ENCODE measurements at regions not wholly inside any gene's neighbourhood (a gene's known extent, or its start where the extent isn't known, plus 50 kb on each side); places are given as distances from the start of the nearest gene placed in this dataset.

GRCh38 chr7:17523813-17524739 lies 225.6 kb downstream of the AHR start:
- Mint-ChIP-seq H3K4me1 (no peaks in the 10 kb centered on the region), H3K36me3 (no peaks in the 10 kb centered on the region), H3K27ac (no peak overlapping the region), H3K27me3 (no peaks in the 10 kb centered on the region), H3K4me3 (no peak overlapping the region), H3K9me3 (no peaks in the 10 kb centered on the region)
- ATAC-seq (ENCODE audit: low read depth in 2 of 2) (no peak), DNase-seq (no peak)

- Mint-ChIP-seq H3K27me3 (no peaks in the 10 kb centered on the region), H3K27ac (no peak overlapping the region)
- DNase-seq, result no peak
Observed at GRCh38 chr7:17524746-17525145, 226.3 kb downstream of the AHR start.

DNA sequence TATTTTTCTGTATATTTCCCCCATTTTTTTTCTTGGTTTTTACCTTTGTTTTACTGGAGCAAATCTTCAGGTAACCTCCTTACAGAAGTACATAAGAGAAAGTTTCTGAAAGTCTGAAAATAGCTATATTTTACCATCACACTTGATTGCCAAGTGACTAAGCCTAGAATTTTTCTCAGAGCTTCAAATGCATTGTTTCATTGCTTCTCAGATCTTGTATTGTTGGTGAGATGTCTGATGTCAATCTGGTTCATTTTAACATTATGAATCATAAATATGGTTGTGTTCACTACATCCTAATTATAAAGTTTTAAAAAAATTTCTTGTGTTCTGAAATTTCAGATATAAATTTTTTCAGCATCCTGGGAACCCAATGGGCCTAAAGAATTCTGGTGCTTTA lies 228.2 kb downstream of the AHR start:
- ATAC-seq (ENCODE audit: low read depth in 2 of 2) (no peak), DNase-seq (no peak)
- no peaks in the 10 kb centered on the region for H3K27me3 Mint-ChIP-seq
- H3K36me3 Mint-ChIP-seq, result no peaks in the 10 kb centered on the region
- no peak overlapping the region for H3K27ac Mint-ChIP-seq
- no peaks in the 10 kb centered on the region for H3K9me3 Mint-ChIP-seq
- peaks cover 0 to 3% (median 1%) of the 10 kb centered on the region in 3 donors for H3K4me1 Mint-ChIP-seq
- H3K4me3 Mint-ChIP-seq, result no peak overlapping the region

More at GRCh38 chr7:17524746-17525145, 226.3 kb downstream of the AHR start:
- no peak for ATAC-seq (ENCODE audit: low read depth in 2 of 2)
- H3K4me3 Mint-ChIP-seq, result no peak overlapping the region
- H3K4me1 Mint-ChIP-seq, result no peaks in the 10 kb centered on the region
- H3K9me3 Mint-ChIP-seq, result no peaks in the 10 kb centered on the region
- no peaks in the 10 kb centered on the region for H3K36me3 Mint-ChIP-seq

- Mint-ChIP-seq H3K27me3 (no peaks in the 10 kb centered on the region), H3K27ac (no peak overlapping the region), H3K4me3 (no peak overlapping the region), H3K9me3 (no peaks in the 10 kb centered on the region), H3K4me1 (peaks cover 3 to 8% (median 3%) of the 10 kb centered on the region in 3 donors), H3K36me3 (no peaks in the 10 kb centered on the region)
- ATAC-seq (ENCODE audit: low read depth in 2 of 2) (no peak), DNase-seq (no peak)
Observed at GRCh38 chr7:17528636-17529035, 230.2 kb downstream of the AHR start.

- Mint-ChIP-seq H3K27ac (no peak overlapping the region), H3K27me3 (no peaks in the 10 kb centered on the region), H3K9me3 (no peaks in the 10 kb centered on the region), H3K4me1 (peaks cover 3 to 8% (median 3%) of the 10 kb centered on the region in 3 donors), H3K36me3 (no peaks in the 10 kb centered on the region), H3K4me3 (no peak overlapping the region)
- DNase-seq (no peak), ATAC-seq (ENCODE audit: low read depth in 2 of 2) (no peak)
Observed at GRCh38 chr7:17530244-17530643, 231.8 kb downstream of the AHR start.

GRCh38 chr7:17530741-17531421 lies 232.4 kb downstream of the AHR start:
- Mint-ChIP-seq H3K4me1 (peaks cover 3 to 8% (median 3%) of the 10 kb centered on the region in 3 donors), H3K27me3 (no peaks in the 10 kb centered on the region), H3K4me3 (no peak overlapping the region), H3K9me3 (no peaks in the 10 kb centered on the region), H3K27ac (no peak overlapping the region), H3K36me3 (no peaks in the 10 kb centered on the region)
- ATAC-seq (ENCODE audit: low read depth in 2 of 2), result no peak
- DNase-seq, result no peak

DNA sequence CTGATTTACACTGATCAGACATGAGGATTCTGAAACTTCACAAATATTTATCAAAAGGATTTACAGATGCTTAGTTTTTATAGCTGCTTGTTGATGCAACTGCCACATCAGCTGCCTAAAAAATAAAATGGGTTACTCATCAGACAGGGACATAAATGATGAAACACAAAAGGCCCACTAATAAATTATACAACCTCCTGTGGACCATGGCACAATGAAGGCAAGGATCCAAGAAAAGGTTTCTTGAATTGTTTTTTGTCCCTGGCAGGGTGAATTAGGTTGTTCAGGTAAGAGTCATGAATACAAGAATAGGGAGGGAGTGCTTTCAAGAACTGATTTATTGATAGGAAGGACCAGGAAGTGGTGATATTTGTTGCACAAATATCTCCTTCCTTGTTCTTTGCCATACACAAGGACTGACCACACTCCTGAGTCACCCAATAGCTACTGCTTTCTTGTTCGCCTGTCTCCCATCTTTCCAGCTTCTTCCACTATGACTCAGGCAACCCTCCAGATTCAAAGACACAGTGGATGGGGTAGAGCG lies 234.5 kb downstream of the AHR start:
- H3K9me3 Mint-ChIP-seq, result no peaks in the 10 kb centered on the region
- H3K4me1 Mint-ChIP-seq, result peaks cover 3 to 8% (median 3%) of the 10 kb centered on the region in 3 donors
- H3K4me3 Mint-ChIP-seq, result no peak overlapping the region
- ATAC-seq (ENCODE audit: low read depth in 2 of 2) (no peak), DNase-seq (no peak)
- H3K36me3 Mint-ChIP-seq, result no peaks in the 10 kb centered on the region
- H3K27ac Mint-ChIP-seq, result no peak overlapping the region
- H3K27me3 Mint-ChIP-seq, result no peaks in the 10 kb centered on the region

DNA sequence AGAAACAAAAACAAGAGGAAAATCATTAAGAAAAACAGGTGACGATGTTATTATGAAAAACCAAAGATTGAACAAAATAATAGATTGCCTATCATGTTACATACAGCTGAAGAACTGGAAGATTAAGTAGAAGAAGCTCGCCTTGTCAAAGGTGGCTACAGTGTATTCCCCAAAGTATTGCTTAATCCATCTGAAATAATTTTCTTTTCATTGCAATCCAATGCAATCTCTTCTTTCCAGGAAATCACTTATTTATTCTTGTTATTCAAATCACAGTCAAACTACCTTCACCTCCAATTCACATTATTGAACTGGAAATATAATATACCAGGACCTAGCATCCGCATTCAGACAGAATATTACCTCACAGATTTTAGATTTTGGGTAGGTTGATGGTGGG lies 235.9 kb downstream of the AHR start:
- ATAC-seq (ENCODE audit: low read depth in 2 of 2), result no peak
- peaks cover 3 to 8% (median 3%) of the 10 kb centered on the region in 3 donors for H3K4me1 Mint-ChIP-seq
- H3K9me3 Mint-ChIP-seq, result no peaks in the 10 kb centered on the region
- no peak overlapping the region for H3K4me3 Mint-ChIP-seq
- H3K27me3 Mint-ChIP-seq, result no peaks in the 10 kb centered on the region
- no peak for DNase-seq
- peak overlapping the region in 1 of 6 donors; percentile 0 for H3K27ac Mint-ChIP-seq
- H3K36me3 Mint-ChIP-seq, result no peaks in the 10 kb centered on the region

- DNase-seq, result no peak
- H3K27ac Mint-ChIP-seq, result no peak overlapping the region
- no peaks in the 10 kb centered on the region for H3K36me3 Mint-ChIP-seq
- no peaks in the 10 kb centered on the region for H3K9me3 Mint-ChIP-seq
- H3K4me1 Mint-ChIP-seq, result peaks cover 3 to 8% (median 3%) of the 10 kb centered on the region in 3 donors
- no peaks in the 10 kb centered on the region for H3K27me3 Mint-ChIP-seq
- ATAC-seq (ENCODE audit: low read depth in 2 of 2), result no peak
- H3K4me3 Mint-ChIP-seq, result no peak overlapping the region
Observed at GRCh38 chr7:17535776-17536175, 237.3 kb downstream of the AHR start.

- no peaks in the 10 kb centered on the region for H3K36me3 Mint-ChIP-seq
- DNase-seq (no peak), ATAC-seq (ENCODE audit: low read depth in 2 of 2) (no peak)
- no peaks in the 10 kb centered on the region for H3K4me1 Mint-ChIP-seq
- H3K4me3 Mint-ChIP-seq, result no peak overlapping the region
- no peaks in the 10 kb centered on the region for H3K27me3 Mint-ChIP-seq
- no peaks in the 10 kb centered on the region for H3K9me3 Mint-ChIP-seq
- no peak overlapping the region for H3K27ac Mint-ChIP-seq
Observed at GRCh38 chr7:17544401-17544800, 245.9 kb downstream of the AHR start.

GRCh38 chr7:17545348-17545747 lies 246.9 kb downstream of the AHR start:
- Mint-ChIP-seq H3K27ac (no peak overlapping the region), H3K4me3 (no peak overlapping the region), H3K9me3 (no peaks in the 10 kb centered on the region), H3K27me3 (no peaks in the 10 kb centered on the region), H3K4me1 (no peaks in the 10 kb centered on the region), H3K36me3 (no peaks in the 10 kb centered on the region)
- ATAC-seq (ENCODE audit: low read depth in 2 of 2), result no peak
- DNase-seq, result no peak

DNA sequence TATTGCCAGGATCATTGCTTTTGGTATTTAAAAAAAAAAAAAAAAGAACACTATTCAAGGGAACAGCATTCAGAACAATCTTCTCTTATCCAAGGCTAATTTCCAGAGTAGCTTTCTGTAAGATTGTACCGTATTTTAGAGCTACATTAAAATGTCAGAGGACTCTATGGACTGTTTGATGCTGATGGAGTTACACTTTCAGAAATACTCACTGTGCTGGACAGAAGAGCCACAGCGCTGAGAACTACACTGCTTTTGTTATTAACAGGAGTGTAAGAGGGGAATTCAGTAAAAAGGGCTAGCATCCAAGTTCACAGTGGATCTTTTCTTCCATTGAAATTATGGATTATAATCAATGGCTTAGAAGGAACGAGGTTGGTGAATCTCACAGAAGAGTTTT lies 247.7 kb downstream of the AHR start:
- no peak for ATAC-seq (ENCODE audit: low read depth in 2 of 2)
- Mint-ChIP-seq H3K36me3 (no peaks in the 10 kb centered on the region), H3K27me3 (no peaks in the 10 kb centered on the region), H3K9me3 (no peaks in the 10 kb centered on the region), H3K4me1 (no peaks in the 10 kb centered on the region), H3K4me3 (no peak overlapping the region), H3K27ac (no peak overlapping the region)
- no peak for DNase-seq

DNA sequence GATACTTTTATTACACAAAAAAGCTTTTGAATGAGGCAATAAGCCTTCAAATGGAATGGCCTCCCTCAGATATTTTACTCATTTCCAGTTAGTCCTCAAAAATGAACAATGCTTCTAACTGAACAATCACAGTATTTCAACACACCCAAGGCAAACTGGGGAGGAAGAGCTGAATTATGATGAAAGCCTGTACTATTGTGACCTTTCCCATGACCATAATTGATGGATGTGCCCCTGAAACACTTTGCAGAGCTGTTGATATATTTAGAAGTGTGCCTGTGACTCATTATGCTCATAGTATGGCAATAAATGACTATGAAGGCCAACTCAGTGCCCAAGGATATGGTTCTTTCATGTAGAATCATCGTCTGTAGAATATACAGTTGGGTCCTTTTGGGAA lies 248.1 kb downstream of the AHR start:
- DNase-seq, result no peak
- H3K9me3 Mint-ChIP-seq, result no peaks in the 10 kb centered on the region
- no peaks in the 10 kb centered on the region for H3K4me1 Mint-ChIP-seq
- H3K27ac Mint-ChIP-seq, result no peak overlapping the region
- no peak overlapping the region for H3K4me3 Mint-ChIP-seq
- ATAC-seq (ENCODE audit: low read depth in 2 of 2), result no peak
- H3K36me3 Mint-ChIP-seq, result no peaks in the 10 kb centered on the region
- H3K27me3 Mint-ChIP-seq, result no peaks in the 10 kb centered on the region

All from naive B cell (primary cell).